HCT116 (cell line): ENCODE measurements at regions not wholly inside any gene's neighbourhood (a gene's known extent, or its start where the extent isn't known, plus 50 kb on each side); places are given as distances from the start of the nearest gene placed in this dataset.
A peak's percentile ranks its signal among the peaks of the same experiment; 100 is the strongest.

ENCODE experiments used
- ATAC-seq: fragments of 200-7000 bp; cut with Tn5 transposase; 2 replicates; pipeline ENCODE4 v1.9.1; 2020; ENCODE audit warnings: mild to moderate bottlenecking, moderate library complexity
- BruUV-seq: library from RNA; stranded (reverse); fragments of 400-500 nt; replicated peaks from 2 replicates; lab custom pipeline; 2021; lab: Mats Ljungman, UMichigan
- CTCF ChIA-PET: fragments of 300-600 bp; sonication (Branson Sonifier 250); formaldehyde crosslinking; loops from one replicate; lab custom pipeline; 2021; ENCODE audit warnings: antibody characterized with exemption; lab: Charles Lee
- POLR2A ChIA-PET: fragments of 300-600, 350-600 bp; sonication (Branson Sonifier 250); formaldehyde crosslinking; loops from one replicate; lab custom pipeline; 2021; ENCODE audit warnings: antibody characterized with exemption; lab: Charles Lee
- RAD21 ChIA-PET, 2 experiments: fragments of 300-600 bp; sonication (Branson Sonifier 250); formaldehyde crosslinking; loops; one replicate each; lab custom pipeline; 2023; ENCODE audit warnings: low total read pairs in 2 of 2; ENCODE audit not compliant: uncharacterized antibody in 2 of 2, unreplicated experiment in 2 of 2, low non-redundant PET in 1 of 2; lab: Charles Lee
- DNase-seq: peaks from one replicate; pipeline ENCODE4 v3.0.0-alpha.2; 2010; ENCODE audit warnings: low read depth, low spot score
- H2AFZ ChIP-seq: fragments of 200-600 bp; shearing (Covaris generic), sonication (generic); 2 replicates; pipeline ENCODE4 v1.6.1; 2017; ENCODE audit warnings: low read depth, mixed run types, mixed read lengths, antibody characterized with exemption, low read length; ENCODE audit not compliant: poor library complexity, severe bottlenecking
- H3K27ac ChIP-seq: 2 replicates; pipeline ENCODE4 v1.5.1; 2012; ENCODE audit warnings: low read depth, low read length
- H3K27me3 ChIP-seq: fragments of 200-600 bp; sonication (generic); 2 replicates; pipeline ENCODE4 v1.6.1; 2016; ENCODE audit warnings: mixed run types, low read length, mixed read lengths; ENCODE audit not compliant: insufficient read depth
- H3K36me3 ChIP-seq, 2 experiments: fragments of 200-500 bp in 1 of 2; fragments of 200-600 bp in 1 of 2; sonication (Bioruptor generic) in 1 of 2; sonication (generic) in 1 of 2; 2 replicates each; pipeline versions ENCODE4 v1.5.1 to v1.6.1; 2014 to 2016; ENCODE audit warnings: low read length in 2 of 2, inconsistent platforms in 1 of 2, mixed read lengths in 1 of 2, mixed run types in 1 of 2; ENCODE audit not compliant: insufficient read depth in 2 of 2, control insufficient read depth in 1 of 2
- H3K4me1 ChIP-seq, 2 experiments: fragments of 200-600 bp in 1 of 2; sonication (generic) in 1 of 2; 2 replicates each; pipeline versions ENCODE4 v1.5.1 to v1.6.1; 2012 to 2017; ENCODE audit warnings: low read length in 2 of 2, inconsistent platforms in 1 of 2, mild to moderate bottlenecking in 1 of 2, mixed read lengths in 1 of 2, mixed run types in 1 of 2, moderate library complexity in 1 of 2; ENCODE audit not compliant: insufficient read depth in 2 of 2, control insufficient read depth in 1 of 2
- H3K4me2 ChIP-seq: fragments of 200-600 bp; sonication (generic); 2 replicates; pipeline ENCODE4 v1.6.1; 2017; ENCODE audit warnings: mixed run types, low read length, mixed read lengths
- H3K4me3 ChIP-seq, 2 experiments: fragments of 200-600 bp in 1 of 2; sonication (generic) in 1 of 2; replicated peaks in 1 of 2; 2 replicates each; pipeline ENCODE4 v1.5.1; 2011 to 2016; ENCODE audit warnings: low read length in 2 of 2, control low read depth in 1 of 2, low read depth in 1 of 2, mild to moderate bottlenecking in 1 of 2, mixed read lengths in 1 of 2, mixed run types in 1 of 2
- H3K79me2 ChIP-seq: fragments of 200-600 bp; sonication (generic); 2 replicates; pipeline ENCODE4 v1.6.1; 2017; ENCODE audit warnings: mild to moderate bottlenecking, mixed run types, low read length, moderate library complexity, mixed read lengths; ENCODE audit not compliant: insufficient read depth
- H3K9ac ChIP-seq: fragments of 200-600 bp; sonication (generic); 2 replicates; pipeline ENCODE4 v1.6.1; 2016; ENCODE audit warnings: low read length, mixed read lengths
- H3K9me2 ChIP-seq: fragments of 200-600 bp; sonication (generic), shearing (Covaris generic); 2 replicates; pipeline ENCODE4 v1.6.1; 2017; ENCODE audit warnings: mixed run types, mild to moderate bottlenecking, moderate library complexity; ENCODE audit not compliant: insufficient read depth
- H3K9me3 ChIP-seq, 2 experiments: fragments of 200-500 bp in 1 of 2; fragments of 200-600 bp in 1 of 2; sonication (Bioruptor generic) in 1 of 2; sonication (generic) in 1 of 2; 2 replicates each; pipeline ENCODE4 v1.6.1; 2014 to 2017; ENCODE audit warnings: low read length in 2 of 2, mixed read lengths in 2 of 2, inconsistent platforms in 1 of 2, low read depth in 1 of 2, mild to moderate bottlenecking in 1 of 2, mixed run types in 1 of 2, moderate library complexity in 1 of 2; ENCODE audit not compliant: control insufficient read depth in 1 of 2, insufficient read depth in 1 of 2
- H4K20me1 ChIP-seq: fragments of 200-600 bp; sonication (generic), shearing (Covaris generic); 2 replicates; pipeline ENCODE4 v1.6.1; 2017; ENCODE audit warnings: mixed run types, mild to moderate bottlenecking, moderate library complexity; ENCODE audit not compliant: insufficient read depth
- CBX3 ChIP-seq: IDR thresholded peaks from 2 replicates; pipeline ENCODE4 v1.6.1; 2012; ENCODE audit warnings: low read depth
- EZH2 ChIP-seq: fragments of 200-600 bp; sonication (generic); IDR thresholded peaks from 2 replicates; pipeline ENCODE4 v1.6.1; 2017; ENCODE audit warnings: antibody characterized with exemption, mixed run types
- EZH2phosphoT487 ChIP-seq: fragments of 200-600 bp; IDR thresholded peaks from 2 replicates; pipeline ENCODE4 v1.6.1; 2018; ENCODE audit warnings: antibody characterized with exemption, borderline replicate concordance
- FOSL1 ChIP-seq: IDR thresholded peaks from 2 replicates; pipeline ENCODE4 v1.6.1; 2012; ENCODE audit warnings: low read depth
- JUND ChIP-seq: IDR thresholded peaks from 2 replicates; pipeline ENCODE4 v1.6.1; 2012
- POLR2AphosphoS5 ChIP-seq: IDR thresholded peaks from 2 replicates; pipeline ENCODE4 v1.6.1; 2011; ENCODE audit warnings: mild to moderate bottlenecking, low read depth, low read length, moderate library complexity
- SP1 ChIP-seq: IDR thresholded peaks from 2 replicates; pipeline ENCODE4 v1.6.1; 2012; ENCODE audit warnings: low read depth
- TCF7L2 ChIP-seq: IDR thresholded peaks from 2 replicates; pipeline ENCODE4 v1.7.0; 2011; ENCODE audit warnings: borderline replicate concordance, inconsistent platforms; ENCODE audit not compliant: insufficient read depth, insufficient read length; ENCODE audit errors: extremely low read depth
- ZFX ChIP-seq: fragments of 450-650 bp; IDR thresholded peaks from 2 replicates; pipeline ENCODE4 v1.6.1; 2017
- intact Hi-C: fragments of 100-400 bp; cut with micrococcal nuclease; formaldehyde crosslinking; loops from 2 replicates; pipeline ENCODE4 v1.10.0; 2022
- TF ChIP-seq, protein P1 (sequence below): IDR thresholded peaks from 2 replicates; pipeline ENCODE4 v1.6.1; 2011; ENCODE audit warnings: mild to moderate bottlenecking, low read length, moderate library complexity; ENCODE audit not compliant: insufficient replicate concordance; ENCODE audit errors: extremely low read depth

DNA sequence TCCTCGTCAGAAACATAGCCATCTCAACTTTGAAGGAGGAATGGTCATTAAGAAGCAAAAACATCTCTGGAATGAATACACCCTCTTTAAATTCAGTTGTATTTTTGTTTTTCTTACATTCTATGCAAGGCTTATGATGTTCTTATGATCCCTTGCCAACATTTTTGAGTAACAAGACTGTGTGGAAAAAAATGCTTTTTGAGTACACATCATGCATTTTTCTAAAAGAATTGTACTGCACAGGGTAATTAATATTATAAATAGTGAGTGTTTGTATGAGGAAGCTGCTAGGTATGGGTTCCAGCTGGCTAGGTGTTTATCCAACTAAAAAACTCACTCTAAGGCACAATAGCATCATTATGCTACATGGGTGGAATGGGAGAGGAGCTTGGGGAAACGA is 59.0 kb upstream of the SPATS2L start:
- TF ChIP-seq EZH2: no peak
- no peak for TF ChIP-seq SP1
- TF ChIP-seq, protein P1, sequence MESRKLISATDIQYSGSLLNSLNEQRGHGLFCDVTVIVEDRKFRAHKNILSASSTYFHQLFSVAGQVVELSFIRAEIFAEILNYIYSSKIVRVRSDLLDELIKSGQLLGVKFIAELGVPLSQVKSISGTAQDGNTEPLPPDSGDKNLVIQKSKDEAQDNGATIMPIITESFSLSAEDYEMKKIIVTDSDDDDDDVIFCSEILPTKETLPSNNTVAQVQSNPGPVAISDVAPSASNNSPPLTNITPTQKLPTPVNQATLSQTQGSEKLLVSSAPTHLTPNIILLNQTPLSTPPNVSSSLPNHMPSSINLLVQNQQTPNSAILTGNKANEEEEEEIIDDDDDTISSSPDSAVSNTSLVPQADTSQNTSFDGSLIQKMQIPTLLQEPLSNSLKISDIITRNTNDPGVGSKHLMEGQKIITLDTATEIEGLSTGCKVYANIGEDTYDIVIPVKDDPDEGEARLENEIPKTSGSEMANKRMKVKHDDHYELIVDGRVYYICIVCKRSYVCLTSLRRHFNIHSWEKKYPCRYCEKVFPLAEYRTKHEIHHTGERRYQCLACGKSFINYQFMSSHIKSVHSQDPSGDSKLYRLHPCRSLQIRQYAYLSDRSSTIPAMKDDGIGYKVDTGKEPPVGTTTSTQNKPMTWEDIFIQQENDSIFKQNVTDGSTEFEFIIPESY: no peak
- TF ChIP-seq FOSL1: no peak
- TF ChIP-seq CBX3: no peak
- TF ChIP-seq ZFX: no peak
- no peak for TF ChIP-seq EZH2phosphoT487
- TF ChIP-seq TCF7L2: no peak
- no peak for TF ChIP-seq JUND
- TF ChIP-seq POLR2AphosphoS5: no peak
- TF ChIP-seq, all 23 proteins: peak for 0
- intact Hi-C loops: no loop called here
- ChIA-PET RAD21 (no interaction called here), POLR2A (no interaction called here), CTCF (no interaction called here)
- no peaks in the 10 kb centered on the region for H3K27me3 ChIP-seq
- ATAC-seq (no peak), DNase-seq (no peak)
- no peak overlapping the region for H3K27ac ChIP-seq
- H2AFZ ChIP-seq: peak overlapping the region; percentile 31
- no peak overlapping the region for H3K4me2 ChIP-seq
- no peak overlapping the region for H3K9ac ChIP-seq
- BruUV-seq: no TSS peak
- H3K4me1 ChIP-seq: no peaks in the 10 kb centered on the region
- no peak overlapping the region for H3K4me3 ChIP-seq
- no peaks in the 10 kb centered on the region for H4K20me1 ChIP-seq
- no peaks in the 10 kb centered on the region for H3K9me2 ChIP-seq
- no peaks in the 10 kb centered on the region for H3K79me2 ChIP-seq
- H3K9me3 ChIP-seq: no peaks in the 10 kb centered on the region
- no peaks in the 10 kb centered on the region for H3K36me3 ChIP-seq
